H1 (cell line): ENCODE measurements at regions not wholly inside any gene's neighbourhood (a gene's known extent, or its start where the extent isn't known, plus 50 kb on each side); places are given as distances from the start of the nearest gene placed in this dataset.

ENCODE experiments used
- CTCF ChIP-seq, 3 experiments: IDR thresholded peaks; 1 replicate in 2 of 3; 2 replicates in 1 of 3; pipeline versions ENCODE4 v1.5.1 to v1.6.1; 2011; ENCODE audit warnings: low read length in 3 of 3, mild to moderate bottlenecking in 3 of 3, inconsistent platforms in 2 of 3, low read depth in 1 of 3, moderate library complexity in 1 of 3; ENCODE audit not compliant: insufficient read depth in 1 of 3; ENCODE audit errors: control extremely low read depth in 1 of 3
- EZH2 ChIP-seq: fragments of 200-600 bp; sonication (generic); IDR thresholded peaks from 2 replicates; pipeline ENCODE4 v1.7.1; 2012; ENCODE audit warnings: low read depth, mild to moderate bottlenecking, moderate library complexity, low read length, inconsistent platforms; ENCODE audit not compliant: severe bottlenecking
- NRF1 ChIP-seq: IDR thresholded peaks from 2 replicates; pipeline ENCODE4 v1.6.1; 2011; ENCODE audit warnings: mild to moderate bottlenecking, low read depth, low read length, improper control_type of control experiment

- TF ChIP-seq CTCF (IDR thresholded peaks at IDR 0.05; ENCODE audit: control extremely low read depth in 1 of 3, insufficient read depth in 1 of 3, low read depth in 1 of 3, low read length in 3 of 3), result no peak
- no peak for TF ChIP-seq NRF1
- no peak for TF ChIP-seq EZH2
Measured at GRCh38 chr11:106456647-106457046, 379.2 kb downstream of the AASDHPPT start.
